ENCODE measurements at regions not wholly inside any gene's neighbourhood (a gene's known extent, or its start where the extent isn't known, plus 50 kb on each side); places are given as distances from the start of the nearest gene placed in this dataset.
A peak's percentile ranks its signal among the peaks of the same experiment; 100 is the strongest.

DNA sequence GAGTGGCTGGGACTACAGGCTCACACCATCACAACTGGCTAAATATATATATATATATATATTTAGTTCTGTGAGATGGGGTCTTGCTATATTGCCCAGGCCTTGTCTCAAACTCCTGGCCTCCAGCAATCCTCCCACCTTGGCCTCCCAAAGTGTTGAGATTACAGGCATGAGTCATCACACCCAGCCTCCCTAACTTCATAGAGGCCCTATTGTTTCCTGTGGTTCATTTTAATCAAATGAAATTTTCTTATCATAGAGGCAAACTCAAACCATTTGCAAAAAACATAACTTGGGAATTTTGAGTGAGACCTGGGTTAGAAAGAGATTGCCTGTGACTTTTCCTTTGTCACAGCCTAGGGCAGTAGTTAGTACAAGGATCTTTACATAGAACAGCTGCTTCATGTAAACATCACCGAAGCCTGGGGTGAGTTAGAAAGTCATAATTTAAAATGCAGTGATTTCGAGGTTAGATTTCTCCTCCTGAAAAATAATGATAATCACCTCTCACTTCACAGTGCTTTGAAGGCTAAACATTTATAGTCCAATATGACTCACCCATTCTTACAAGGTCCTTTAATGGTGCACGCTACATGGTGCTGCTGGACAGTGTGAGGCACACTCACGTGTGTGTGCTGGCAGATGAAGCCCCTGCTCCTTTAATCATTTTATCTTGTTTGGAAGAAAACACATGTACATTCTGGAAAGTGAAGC, 188.9 kb downstream of the RHOU start:
- no peak for FAIRE-seq

DNA sequence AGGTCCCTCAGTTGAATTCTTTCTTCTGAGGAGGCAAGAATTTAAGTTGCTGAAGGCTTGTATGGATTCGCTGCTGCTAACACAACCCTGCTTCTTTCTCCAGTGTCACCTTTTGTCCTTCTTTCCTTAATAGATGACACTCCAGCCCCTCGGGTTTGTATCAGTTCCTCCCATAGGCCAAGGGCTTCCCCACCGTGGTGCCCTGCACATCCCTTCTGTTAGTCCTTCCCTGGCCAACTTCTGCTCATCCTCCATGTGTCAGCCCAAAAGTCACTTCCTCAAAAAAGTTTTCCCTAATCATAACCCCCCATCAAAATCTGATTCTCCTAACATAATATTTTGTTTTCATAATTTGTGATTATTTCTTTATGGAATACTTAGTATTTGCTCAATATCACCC, 190.4 kb downstream of the RHOU start:
- no peak for FAIRE-seq

DNA sequence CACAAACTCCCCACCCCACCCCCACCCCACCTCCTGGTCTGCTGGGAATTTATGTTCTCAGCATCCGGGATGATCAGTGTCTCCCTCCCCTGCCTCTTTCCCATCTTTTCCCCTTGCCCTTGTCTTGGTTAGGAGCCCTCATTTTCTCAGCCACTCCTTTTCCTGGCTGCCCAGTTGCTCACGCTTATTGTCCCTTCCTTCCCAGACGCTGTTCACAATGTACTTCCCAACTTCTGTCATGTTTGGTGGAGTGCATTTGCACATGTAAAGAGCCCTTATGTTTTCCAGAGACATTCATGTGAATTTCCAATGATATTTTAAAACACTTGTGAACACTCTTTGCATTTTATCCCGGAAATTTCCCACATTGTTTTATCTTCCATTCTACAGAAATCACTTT, 192.1 kb downstream of the RHOU start:
- FAIRE-seq = no peak

DNA sequence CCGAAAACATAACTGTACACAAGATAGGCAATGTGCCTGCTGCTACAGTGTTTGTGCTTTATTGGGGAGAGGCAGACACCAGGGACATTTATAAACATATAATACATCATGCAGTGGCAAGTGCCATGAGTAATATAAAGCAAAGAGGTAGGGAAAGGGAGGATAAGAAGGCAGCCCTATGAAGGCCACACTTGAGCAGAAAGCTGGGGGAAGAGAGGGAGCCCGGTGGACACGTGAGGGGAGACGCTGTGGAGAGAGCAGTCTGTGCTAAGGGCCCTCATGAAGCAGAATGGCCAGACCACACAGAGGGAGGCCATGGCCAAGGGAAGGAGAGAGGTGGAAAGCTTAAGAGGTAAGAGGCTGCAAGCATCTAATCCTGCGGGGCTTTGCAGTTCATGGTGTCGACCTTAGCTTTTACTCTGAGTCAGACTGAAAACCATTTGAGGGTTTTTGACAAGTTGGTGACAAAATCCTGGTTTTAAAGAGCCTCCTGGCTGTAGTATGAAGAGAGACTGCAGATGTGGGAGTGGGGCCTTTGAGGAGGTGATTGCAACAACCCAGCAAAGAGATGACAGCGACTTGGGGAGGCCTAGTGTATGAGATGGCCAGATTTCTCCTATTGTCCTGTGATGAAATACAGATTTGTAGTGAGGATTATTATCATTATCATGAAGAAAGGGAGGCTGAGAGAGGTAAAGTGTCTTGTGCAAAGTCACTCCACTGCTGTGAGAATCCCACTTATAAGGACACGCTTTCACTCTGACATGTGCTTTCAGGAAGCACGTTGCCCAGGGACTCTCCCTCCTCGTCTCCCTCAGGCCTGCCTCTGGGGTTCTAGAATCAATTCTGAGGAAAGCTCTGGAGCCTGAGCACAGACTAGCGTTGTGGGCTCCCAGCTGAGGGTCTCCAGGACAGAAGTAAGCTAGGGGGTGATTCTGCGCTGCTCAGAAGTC, 192.9 kb downstream of the RHOU start:
- no peak for FAIRE-seq

DNA sequence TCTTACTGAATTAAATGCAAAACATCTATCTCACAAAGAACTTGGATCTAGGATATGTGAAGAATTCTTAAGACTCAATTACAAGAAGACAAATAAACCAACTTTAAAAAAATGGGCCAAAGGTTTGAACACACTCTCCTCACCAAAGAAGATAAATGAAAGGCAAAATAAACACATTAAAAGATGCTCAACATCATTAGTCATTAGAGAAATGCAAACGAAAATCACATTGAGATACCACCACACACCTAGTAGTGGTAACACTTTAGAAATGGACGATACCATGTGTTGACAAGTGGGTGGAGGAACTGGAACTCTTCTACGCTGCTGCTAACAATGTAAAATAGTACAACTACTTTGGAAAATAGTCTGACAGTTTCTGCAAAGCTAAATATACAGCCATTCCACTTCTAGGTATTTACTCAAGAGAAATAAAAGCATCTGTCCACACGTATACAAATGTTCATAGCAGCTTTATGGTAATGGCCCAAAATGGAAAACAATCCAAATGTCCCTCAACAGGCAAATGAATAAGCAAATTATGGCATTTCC, 194.3 kb downstream of the RHOU start:
- FAIRE-seq = peak; percentile 28

DNA sequence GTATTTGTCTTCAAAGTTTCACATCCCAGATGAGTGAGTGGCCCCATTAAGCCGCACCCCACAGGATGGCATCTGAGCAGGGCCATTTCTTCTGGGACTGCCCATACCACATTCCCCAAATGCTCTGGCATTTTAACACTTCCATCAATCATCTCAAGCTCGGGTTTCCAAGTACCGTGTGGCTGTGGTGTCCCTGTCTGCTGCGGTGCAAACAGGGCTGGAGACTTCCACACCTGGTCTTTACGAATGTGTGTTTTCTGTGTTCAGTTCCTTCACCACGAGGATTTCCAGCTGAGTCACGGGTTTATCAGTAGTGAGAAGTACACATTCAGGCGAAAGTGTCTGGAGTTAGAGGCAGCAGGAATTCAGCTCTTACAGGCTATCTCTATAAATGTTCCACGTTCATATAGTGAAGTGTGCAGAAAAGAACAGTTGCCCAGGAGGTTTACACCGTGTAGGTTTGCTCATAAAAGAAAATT, 195.2 kb downstream of the RHOU start:
- FAIRE-seq = no peak

DNA sequence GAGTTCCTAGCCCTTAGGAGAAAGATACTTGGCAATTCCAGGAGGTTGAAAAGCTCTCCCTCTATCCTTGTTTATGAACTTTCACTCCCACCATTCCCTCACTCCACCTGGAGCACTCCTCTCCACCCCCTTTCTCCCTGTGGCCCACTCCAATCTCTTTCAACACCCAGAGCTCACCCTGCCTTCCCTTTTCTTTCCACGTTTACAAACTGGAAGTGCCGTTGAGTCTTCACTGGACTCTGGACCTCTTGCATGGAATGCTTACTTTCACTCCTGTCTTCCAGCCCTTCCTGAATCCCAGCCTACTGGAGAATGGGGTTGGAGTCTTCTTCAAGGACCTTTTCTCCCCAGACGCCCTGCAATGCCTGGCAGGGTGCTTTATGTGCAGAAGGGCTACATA, 198.5 kb downstream of the RHOU start:
- FAIRE-seq = no peak

DNA sequence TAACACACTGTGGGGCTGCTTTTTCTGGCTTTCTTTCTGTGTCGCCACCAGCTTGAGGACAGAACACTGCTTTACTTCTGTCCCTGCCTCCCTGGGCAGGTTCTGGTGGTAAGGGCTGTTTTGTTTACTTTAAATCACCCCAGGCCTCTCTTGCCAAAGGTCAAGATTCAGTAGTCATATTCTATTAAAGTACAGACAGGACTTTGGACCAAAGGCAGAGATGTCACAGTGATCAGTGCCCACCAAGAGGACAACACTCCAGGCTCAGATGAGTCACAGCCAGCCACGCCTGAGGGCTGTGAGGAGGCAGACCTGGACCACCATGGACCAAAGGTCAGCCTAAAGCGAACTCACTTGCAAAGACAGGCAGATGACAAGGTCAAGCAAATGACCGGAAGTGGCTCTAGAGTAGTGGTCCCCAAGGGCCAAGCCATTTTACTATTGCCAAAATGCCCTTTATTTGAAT, 200.0 kb downstream of the RHOU start:
- no peak for FAIRE-seq

DNA sequence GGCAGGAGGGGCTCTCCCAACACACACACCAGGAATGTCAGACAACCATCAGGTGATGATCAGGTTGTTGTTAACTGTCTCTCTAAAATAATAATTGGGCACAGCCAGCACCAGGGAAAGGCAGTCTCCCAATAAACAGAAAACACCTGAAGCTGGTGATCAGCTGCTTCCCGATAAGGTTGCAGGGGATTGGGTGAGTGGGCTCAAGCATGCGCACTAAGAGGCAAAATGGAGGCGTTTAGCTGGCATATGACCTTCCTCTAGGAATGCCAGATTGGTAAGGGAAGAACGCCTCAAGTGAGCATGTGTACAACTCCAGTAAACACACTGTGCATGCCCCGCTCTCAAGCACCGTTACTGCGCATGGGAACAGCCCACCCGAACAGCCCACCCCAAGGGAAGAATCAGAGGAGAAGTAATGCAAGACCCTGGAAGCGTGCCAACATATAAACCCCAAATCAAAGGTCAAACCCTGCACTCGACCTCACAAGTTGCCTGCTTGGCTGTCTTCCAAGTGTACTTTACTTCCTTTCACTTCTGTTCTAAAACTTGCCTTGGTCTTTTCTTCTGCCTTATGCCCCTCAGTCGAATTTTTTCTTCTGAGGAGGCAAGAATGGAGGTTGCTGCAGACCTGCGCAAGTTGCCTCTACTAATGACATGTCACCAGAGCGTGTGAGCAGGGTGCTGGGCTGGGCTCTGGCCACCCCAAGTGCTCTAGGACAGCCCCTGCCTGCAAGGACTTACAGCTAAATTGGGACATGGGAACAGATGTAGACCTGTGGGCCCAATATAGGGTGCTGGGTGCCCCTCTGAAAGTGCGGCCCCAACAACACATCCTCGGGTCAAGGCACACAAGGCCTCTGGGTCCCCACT, 200.8 kb downstream of the RHOU start:
- no peak for FAIRE-seq

DNA sequence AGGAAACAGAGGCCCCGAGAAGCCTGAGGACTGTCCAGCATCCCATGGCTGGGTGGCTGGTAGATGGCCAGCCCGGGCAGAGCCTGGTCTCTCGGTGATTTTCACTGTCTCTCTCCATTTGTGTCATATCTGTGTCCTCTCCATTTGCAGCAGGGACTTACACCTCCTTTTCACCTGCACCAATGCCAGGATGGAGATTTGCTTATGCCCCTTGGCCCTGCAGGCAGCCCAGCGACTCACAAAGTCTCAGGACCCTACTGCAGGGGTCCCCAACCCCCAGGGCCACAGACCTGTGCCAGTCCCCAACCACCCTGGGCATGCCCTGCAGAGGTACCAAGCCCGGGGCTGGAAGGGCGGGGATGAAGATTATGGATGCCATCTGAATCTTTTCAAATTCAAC, 201.6 kb downstream of the RHOU start:
- FAIRE-seq = no peak

DNA sequence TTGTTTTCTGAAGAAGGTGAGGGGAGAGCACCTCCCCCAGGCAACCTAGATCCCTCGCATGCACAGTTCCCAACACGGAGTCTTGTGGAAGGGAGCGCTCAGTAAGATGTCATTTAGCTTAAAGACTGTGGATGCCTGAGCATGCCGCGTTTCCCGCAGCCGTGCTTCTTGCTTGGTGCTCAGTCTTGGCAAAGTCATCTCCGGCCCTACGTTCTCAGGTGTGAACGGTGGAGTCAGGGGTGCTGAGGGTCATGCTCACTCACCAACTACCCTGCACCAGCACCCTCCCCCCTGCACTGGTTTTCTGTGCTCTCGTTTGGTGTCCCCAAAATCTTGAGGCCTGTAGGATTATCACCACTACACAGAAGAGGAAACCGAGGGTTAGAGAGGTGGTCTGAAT, 202.1 kb downstream of the RHOU start:
- FAIRE-seq = no peak

DNA sequence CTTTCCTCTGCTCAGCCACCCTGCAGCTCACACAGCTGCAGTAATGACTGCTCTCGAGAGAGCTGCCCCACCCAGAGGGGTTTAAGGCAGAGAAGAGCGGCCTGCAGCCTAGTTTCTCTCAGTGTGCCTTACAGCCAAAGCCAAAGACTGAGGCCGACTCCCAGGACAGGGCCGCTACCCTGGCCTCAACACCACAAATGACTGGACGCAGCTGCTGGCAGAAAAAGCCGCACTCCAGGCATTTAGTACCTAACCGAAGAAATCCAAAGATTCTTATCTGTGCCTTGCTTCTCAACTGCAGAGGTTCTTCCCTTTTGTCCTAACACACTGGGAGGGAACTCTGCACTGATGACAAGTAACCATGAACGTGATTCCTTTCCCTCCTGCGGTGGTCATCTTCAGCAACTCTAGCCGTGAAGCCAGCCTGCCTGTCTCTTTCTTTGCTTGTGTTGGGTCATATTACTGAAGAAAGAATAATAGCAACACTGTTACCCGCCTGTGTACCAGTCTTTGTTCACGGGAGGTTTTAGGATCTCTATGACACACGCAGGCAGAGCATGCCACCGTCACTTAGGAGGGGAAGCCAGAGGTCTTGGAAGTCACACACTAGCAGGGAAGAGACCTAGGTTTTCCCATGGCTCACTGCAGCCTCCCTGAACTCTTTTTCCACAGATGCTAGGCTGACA, 202.7 kb downstream of the RHOU start:
- no peak for FAIRE-seq

DNA sequence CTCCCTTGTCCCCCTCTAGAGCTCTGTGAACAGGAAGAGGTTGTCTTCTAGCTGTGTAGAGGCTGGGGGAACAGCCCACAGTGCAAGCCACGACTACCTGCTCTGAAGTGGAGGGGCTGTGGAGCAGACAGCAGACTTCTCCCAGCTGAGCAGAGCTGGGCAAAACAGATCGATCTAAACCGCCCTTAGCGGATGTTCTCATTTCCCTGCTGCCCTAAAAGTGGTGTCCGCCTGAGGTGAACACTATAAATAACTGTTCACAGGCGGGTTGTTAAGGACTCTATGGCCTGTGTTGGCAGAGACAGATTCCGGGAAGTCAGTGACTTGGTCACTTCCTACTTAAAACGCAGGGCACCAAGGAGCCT, 203.2 kb downstream of the RHOU start:
- FAIRE-seq = no peak

DNA sequence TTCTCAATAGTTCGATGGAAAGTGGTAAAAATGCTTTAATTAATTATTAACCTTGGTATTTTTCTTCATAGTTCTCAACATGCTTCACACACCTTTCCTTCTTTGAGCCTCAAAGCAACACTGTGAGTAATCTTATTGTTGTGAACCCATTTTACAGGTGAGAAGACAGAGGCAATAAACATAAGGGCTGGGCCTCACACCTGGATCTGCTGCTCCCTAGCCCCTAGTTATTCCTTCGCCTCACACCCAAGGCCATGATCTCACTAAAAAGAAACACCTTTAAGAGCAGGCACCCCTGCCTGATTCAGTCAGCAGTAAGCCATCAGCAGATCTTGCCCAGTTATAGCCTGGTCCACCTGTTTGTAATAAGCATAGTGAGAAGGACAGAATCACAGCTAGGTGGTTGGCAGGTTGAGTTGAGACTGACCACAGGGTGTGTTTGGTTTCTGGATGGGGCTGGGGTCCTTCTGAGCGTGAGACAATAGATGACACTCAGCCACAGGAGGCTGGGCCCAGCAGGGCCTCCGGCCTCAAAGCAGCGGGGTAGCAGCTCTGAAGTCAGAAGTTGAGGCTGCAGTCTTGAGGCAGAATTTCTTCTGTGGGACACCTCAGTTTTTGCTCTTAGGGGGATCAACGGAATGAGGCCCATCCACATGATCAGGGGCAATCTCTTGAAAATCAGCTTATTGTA, 203.9 kb downstream of the RHOU start:
- FAIRE-seq = no peak

DNA sequence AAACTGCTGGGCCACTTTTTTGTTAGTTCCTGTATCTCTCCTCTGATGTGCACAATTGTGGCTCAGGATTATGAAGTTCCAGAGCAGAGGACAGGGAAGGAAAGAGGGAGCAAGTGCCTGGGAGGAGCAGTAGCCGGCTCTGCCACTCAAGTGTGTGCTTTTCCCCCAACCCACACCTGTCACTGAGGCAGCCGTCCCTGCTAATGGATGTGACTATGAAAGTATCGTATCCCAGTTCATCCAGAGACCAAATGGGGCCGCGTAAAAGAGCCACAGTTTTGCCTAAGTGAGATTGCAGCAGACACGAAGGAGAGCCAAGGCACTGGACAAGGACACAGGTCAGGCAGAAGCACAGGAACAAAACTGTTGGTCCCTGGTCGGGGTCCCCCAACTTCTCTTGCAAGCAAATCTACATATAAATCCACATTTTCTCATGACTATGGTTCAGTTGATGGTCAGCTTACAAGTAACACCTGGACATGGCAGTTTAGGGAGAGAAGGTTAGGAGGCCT, 204.7 kb downstream of the RHOU start:
- FAIRE-seq = no peak

DNA sequence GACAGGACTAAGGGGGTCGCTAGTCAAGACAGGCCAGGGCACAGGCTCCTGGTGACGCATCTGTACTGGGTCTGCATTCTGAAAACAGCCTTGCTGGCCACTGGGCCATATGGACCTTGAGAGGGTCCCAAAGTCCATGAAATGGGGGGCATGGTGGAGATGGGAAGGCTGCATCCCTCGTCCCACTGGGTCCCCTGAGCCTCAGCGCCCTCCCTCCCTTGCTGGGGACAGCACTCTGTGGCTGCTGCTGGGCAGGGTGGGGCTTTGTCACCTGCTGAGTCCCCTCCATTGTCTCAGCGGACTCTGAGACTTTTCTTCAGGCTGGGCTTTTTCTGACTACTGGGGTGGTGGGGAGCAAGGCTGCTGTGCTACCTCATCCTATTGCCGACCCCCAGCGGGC, 205.2 kb downstream of the RHOU start:
- FAIRE-seq = no peak

DNA sequence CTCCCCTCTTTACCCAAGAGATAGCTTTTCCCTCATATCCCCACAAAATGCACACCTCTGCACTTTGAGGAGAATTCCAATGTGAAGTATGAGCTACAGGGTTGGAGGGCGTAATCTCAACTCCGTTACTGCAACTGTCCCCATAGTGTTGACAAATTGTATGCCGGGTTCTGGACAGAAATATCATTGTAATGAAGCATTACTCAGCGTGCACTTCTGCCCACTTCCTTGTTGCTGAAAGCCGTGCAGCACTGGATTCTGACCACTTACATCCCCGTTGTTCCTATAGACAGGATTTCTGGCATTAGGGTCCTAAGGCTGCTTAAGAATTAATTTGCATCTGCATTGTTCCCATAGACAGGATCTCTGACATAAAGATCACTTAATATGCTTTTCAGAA, 205.6 kb downstream of the RHOU start:
- no peak for FAIRE-seq

DNA sequence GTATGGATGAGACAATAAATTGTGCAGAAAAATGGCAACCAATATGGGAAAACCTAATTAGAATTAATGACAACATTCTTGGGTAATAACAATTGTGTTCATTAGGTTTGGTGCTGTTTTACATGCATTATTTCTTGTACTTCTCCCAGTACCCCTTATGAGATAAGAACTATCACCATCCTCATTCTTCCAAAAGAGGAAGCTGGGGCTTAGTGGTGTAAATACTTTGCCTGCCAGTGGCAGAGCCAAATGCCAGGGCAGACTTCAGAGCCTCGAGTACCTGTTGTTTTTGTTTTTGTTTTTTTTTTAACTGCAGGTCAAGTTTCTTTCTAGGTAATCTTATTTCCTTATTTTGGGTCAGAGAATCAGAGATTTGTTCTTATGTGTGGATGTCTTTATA, 206.4 kb downstream of the RHOU start:
- no peak for FAIRE-seq

DNA sequence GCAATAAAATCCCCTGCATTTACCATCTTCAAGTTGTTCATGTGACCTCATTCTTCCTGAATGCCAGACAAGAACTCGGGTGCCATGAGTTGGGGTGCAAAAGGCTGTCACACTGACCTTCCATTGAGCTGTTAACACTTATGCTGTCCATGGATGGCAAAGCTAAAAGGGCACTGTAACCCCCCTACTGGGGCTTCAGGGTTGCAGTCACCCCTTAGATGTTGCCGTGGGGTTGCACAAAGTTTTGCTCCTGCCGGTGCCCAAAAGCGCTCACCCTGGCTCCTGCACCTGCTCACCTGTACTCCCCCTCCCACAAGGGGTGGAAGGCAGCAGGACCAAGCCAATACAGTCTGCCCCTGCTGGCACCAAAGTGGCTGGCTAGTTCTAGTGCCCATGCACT, 208.2 kb downstream of the RHOU start:
- FAIRE-seq = no peak

DNA sequence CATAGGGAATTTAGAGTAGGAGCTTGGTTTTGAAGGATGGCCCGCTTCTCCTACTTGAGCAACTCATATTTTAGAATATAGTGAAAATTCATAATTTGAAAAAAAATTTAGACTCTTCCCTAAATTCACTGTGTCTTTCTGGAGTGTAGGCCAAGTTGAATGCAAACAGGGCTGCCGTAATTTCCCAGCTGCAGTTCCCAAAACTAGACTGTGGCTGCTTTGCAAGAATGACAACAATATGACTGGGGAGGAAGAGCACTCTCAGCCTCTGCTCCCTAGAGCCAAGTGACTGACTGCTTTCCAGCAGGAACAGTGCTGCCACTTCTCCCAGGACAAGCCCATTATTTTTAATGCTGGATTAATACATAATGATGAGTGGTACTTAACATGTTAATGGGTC, 209.0 kb downstream of the RHOU start:
- no peak for FAIRE-seq

DNA sequence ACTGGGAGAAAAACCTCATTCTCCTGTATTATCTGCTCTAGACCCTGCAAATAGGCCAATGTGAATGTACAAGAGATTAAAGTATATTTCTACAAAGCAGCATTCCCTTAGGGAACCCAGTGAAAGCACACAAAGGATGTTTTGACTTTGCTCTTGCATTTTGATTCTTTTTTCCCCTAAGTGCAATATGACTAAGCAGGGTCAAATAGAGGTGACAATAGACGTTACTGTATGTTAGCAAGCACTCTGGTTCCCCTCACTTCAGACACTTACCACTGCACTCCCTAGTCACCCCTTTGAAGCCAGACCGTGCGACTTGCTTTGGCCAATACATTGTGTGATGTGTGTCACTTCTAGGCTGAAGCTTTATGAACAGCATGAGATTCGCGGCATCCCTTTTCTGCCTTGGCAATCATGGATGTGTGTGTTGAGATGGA, 209.7 kb downstream of the RHOU start:
- FAIRE-seq = no peak
